ENCODE measurements at regions not wholly inside any gene's neighbourhood (a gene's known extent, or its start where the extent isn't known, plus 50 kb on each side); places are given as distances from the start of the nearest gene placed in this dataset.

DNA sequence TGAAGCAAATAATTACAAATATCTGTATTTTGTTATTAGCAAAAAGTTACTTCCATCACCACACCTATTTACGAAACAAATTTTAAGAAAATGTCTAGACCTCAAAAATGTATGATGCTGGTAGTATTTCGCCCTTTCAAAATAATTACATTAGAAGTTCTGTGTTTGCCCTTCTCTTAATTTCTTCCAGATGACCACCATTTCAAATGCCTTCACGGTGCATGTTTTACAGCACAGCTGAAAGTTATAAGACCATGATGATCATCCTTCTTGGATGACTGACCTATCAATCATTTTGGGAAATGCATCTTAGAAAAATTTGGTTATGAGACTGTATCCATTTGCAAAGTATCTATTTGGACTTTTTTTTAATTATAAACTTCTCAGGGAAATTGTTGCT lies 390.8 kb downstream of the SLITRK6 start:
- Histone ChIP-seq H3K4me3 (ENCODE audit: insufficient read depth, low read depth, low read length) (no peak overlapping the region), H3K23ac (ENCODE audit: low read depth, low read length) (no peak overlapping the region), H2AFZ (replicated peaks; ENCODE audit: low read length, poor library complexity) (no peak overlapping the region), H2AK5ac (ENCODE audit: low read depth, low read length) (no peak overlapping the region), H4K20me1 (ENCODE audit: insufficient read depth, low read length) (no peaks in the 10 kb centered on the region), H3K9ac (ENCODE audit: low read depth, low read length) (no peak overlapping the region), H3K4me2 (ENCODE audit: low read depth, low read length) (no peak overlapping the region), H3K27me3 (ENCODE audit: control insufficient read depth, insufficient read depth, low read length) (no peaks in the 10 kb centered on the region), H3K56ac (ENCODE audit: extremely low read depth, insufficient read depth, low read length) (no peak overlapping the region), H3K18ac (ENCODE audit: low read depth, low read length) (no peak overlapping the region), H3K79me1 (ENCODE audit: low read depth in 1 of 2, low read length in 2 of 2) (no peaks in the 10 kb centered on the region), H2BK120ac (ENCODE audit: low read depth, low read length) (no peak overlapping the region), H3K36me3 (ENCODE audit: control insufficient read depth, insufficient read depth, low read length) (no peaks in the 10 kb centered on the region), H3K9me3 (ENCODE audit: control insufficient read depth, insufficient read depth, low read length) (no peaks in the 10 kb centered on the region), H3K14ac (replicated peaks; ENCODE audit: low read depth, low read length) (no peak overlapping the region), H2AK9ac (replicated peaks; ENCODE audit: low read depth, low read length, poor library complexity) (no peak overlapping the region), H2BK5ac (ENCODE audit: low read depth, low read length, poor library complexity, severe bottlenecking) (no peak overlapping the region), H4K91ac (ENCODE audit: insufficient read depth, low read depth, low read length) (no peak overlapping the region), H3K27ac (ENCODE audit: insufficient read depth, low read length) (no peak overlapping the region), H3K4me1 (ENCODE audit: control insufficient read depth, insufficient read depth, low read length) (no peaks in the 10 kb centered on the region), H4K5ac (ENCODE audit: low read depth, low read length) (no peak overlapping the region), H2BK20ac (ENCODE audit: low read depth, low read length) (no peak overlapping the region), H2BK15ac (ENCODE audit: low read depth, low read length) (no peak overlapping the region), H3K4ac (ENCODE audit: low read depth, low read length) (no peak overlapping the region), H4K8ac (ENCODE audit: low read depth in 2 of 2, low read length in 2 of 2) (no peak overlapping the region), H3K9me1 (ENCODE audit: insufficient read depth, low read length) (no peaks in the 10 kb centered on the region)
- dilution Hi-C loops (cut with HindIII; ENCODE audit: low sequenced_read_pairs, unreplicated experiment) (no loop called here), in situ Hi-C loops (cut with MboI; ENCODE audit: low sequenced_read_pairs) (no loop called here), intact Hi-C loops (cut with micrococcal nuclease) (no loop called here)
- TF ChIP-seq RFX5 (IDR thresholded peaks at IDR 0.05; ENCODE audit: low read depth, low read length) (no peak), MXI1 (IDR thresholded peaks at IDR 0.05; ENCODE audit: borderline replicate concordance, low read depth, low read length) (no peak), NFE2L2 (IDR thresholded peaks at IDR 0.05; ENCODE audit: low read depth, low read length) (no peak), CEBPB (IDR thresholded peaks at IDR 0.05; ENCODE audit: low read depth, low read length) (no peak), MAZ (IDR thresholded peaks at IDR 0.05; ENCODE audit: borderline replicate concordance, low read depth, low read length) (no peak), USF2 (IDR thresholded peaks at IDR 0.05; ENCODE audit: low read depth, low read length) (no peak), RAD21 (IDR thresholded peaks at IDR 0.05; ENCODE audit: low read length) (no peak), POLR2A (IDR thresholded peaks at IDR 0.05; ENCODE audit: low read depth, low read length) (no peak), MAFK (IDR thresholded peaks at IDR 0.05; ENCODE audit: low read depth, low read length) (no peak), FOS (IDR thresholded peaks at IDR 0.05; ENCODE audit: low read depth, low read length) (no peak), BHLHE40 (IDR thresholded peaks at IDR 0.05; ENCODE audit: low read depth, low read length) (no peak), CHD1 (IDR thresholded peaks at IDR 0.05; ENCODE audit: low read depth, low read length) (no peak), RCOR1 (IDR thresholded peaks at IDR 0.05; ENCODE audit: insufficient replicate concordance, low read length) (no peak), SMC3 (IDR thresholded peaks at IDR 0.05; ENCODE audit: low read depth, low read length) (no peak)
- TF ChIP-seq, protein P1, sequence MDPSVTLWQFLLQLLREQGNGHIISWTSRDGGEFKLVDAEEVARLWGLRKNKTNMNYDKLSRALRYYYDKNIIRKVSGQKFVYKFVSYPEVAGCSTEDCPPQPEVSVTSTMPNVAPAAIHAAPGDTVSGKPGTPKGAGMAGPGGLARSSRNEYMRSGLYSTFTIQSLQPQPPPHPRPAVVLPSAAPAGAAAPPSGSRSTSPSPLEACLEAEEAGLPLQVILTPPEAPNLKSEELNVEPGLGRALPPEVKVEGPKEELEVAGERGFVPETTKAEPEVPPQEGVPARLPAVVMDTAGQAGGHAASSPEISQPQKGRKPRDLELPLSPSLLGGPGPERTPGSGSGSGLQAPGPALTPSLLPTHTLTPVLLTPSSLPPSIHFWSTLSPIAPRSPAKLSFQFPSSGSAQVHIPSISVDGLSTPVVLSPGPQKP (IDR thresholded peaks at IDR 0.05; ENCODE audit: borderline replicate concordance, low read depth, low read length): no peak
- TF ChIP-seq, protein P2, sequence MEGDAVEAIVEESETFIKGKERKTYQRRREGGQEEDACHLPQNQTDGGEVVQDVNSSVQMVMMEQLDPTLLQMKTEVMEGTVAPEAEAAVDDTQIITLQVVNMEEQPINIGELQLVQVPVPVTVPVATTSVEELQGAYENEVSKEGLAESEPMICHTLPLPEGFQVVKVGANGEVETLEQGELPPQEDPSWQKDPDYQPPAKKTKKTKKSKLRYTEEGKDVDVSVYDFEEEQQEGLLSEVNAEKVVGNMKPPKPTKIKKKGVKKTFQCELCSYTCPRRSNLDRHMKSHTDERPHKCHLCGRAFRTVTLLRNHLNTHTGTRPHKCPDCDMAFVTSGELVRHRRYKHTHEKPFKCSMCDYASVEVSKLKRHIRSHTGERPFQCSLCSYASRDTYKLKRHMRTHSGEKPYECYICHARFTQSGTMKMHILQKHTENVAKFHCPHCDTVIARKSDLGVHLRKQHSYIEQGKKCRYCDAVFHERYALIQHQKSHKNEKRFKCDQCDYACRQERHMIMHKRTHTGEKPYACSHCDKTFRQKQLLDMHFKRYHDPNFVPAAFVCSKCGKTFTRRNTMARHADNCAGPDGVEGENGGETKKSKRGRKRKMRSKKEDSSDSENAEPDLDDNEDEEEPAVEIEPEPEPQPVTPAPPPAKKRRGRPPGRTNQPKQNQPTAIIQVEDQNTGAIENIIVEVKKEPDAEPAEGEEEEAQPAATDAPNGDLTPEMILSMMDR (conservative IDR thresholded peaks at IDR 0.05; ENCODE audit: low read depth, low read length): no peak
- WGBS, 2 experiments (ENCODE audit: extremely low coverage in 2 of 2, insufficient read length in 1 of 2): no CpG with 5 or more reads among the region's 3 CpGs
- no TSS peak for BruUV-seq (replicated peaks)
- POLR2A ChIA-PET (ENCODE audit: unreplicated experiment): no interaction called here
- CTCF ChIA-PET: no interaction called here
- DNase-seq (no peak), ATAC-seq (ENCODE audit: low read depth) (no peak)

Data from IMR-90 (cell line).